HEK293T (cell line): ENCODE measurements at regions not wholly inside any gene's neighbourhood (a gene's known extent, or its start where the extent isn't known, plus 50 kb on each side); places are given as distances from the start of the nearest gene placed in this dataset.

ENCODE experiments used
- CTCF ChIA-PET: fragments of 350-600 bp; formaldehyde crosslinking; extraction: SDS; loops from one replicate; lab custom pipeline; 2021; ENCODE audit warnings: antibody characterized with exemption, inconsistent platforms; lab: Yijun Ruan, JAX
- POLR2A ChIA-PET: fragments of 350-600 bp; formaldehyde crosslinking; extraction: SDS; loops from one replicate; lab custom pipeline; 2020; ENCODE audit warnings: antibody characterized with exemption, inconsistent platforms; lab: Yijun Ruan, JAX
- DNase-seq: peaks from one replicate; pipeline ENCODE4 v3.0.0; 2012; ENCODE audit warnings: mixed read lengths; ENCODE audit errors: extremely low spot score
- ARNT ChIP-seq: fragments of 450-650 bp; IDR thresholded peaks from 2 replicates; pipeline ENCODE4 v1.6.1; 2017; ENCODE audit warnings: mild to moderate bottlenecking
- BHLHE40 ChIP-seq: fragments of 450-650 bp; IDR thresholded peaks from 2 replicates; pipeline ENCODE4 v1.6.1; 2016; ENCODE audit warnings: mild to moderate bottlenecking, moderate library complexity, borderline replicate concordance
- CTBP1 ChIP-seq: fragments of 450-650 bp; IDR thresholded peaks from 2 replicates; pipeline ENCODE4 v1.6.1; 2016; ENCODE audit warnings: borderline replicate concordance
- ELF4 ChIP-seq: fragments of 450-650 bp; IDR thresholded peaks from 2 replicates; pipeline ENCODE4 v1.6.1; 2017; ENCODE audit warnings: antibody characterized with exemption
- FOXA1 ChIP-seq: fragments of 450-650 bp; IDR thresholded peaks from 2 replicates; pipeline ENCODE4 v1.6.1; 2016; ENCODE audit warnings: mild to moderate bottlenecking
- FOXK2 ChIP-seq: fragments of 450-650 bp; IDR thresholded peaks from 2 replicates; pipeline ENCODE4 v1.6.1; 2016; ENCODE audit warnings: mild to moderate bottlenecking
- FOXM1 ChIP-seq: fragments of 450-650 bp; IDR thresholded peaks from 2 replicates; pipeline ENCODE4 v1.6.1; 2017; ENCODE audit warnings: mild to moderate bottlenecking, borderline replicate concordance
- HDGF ChIP-seq: fragments of 450-650 bp; IDR thresholded peaks from 2 replicates; pipeline ENCODE4 v1.6.1; 2017; ENCODE audit warnings: antibody characterized with exemption, borderline replicate concordance
- L3MBTL2 ChIP-seq: fragments of 450-650 bp; conservative IDR thresholded peaks from 2 replicates; pipeline ENCODE4 v1.6.1; 2016; ENCODE audit warnings: mild to moderate bottlenecking
- LEF1 ChIP-seq: fragments of 450-650 bp; IDR thresholded peaks from 2 replicates; pipeline ENCODE4 v1.6.1; 2017; ENCODE audit warnings: mild to moderate bottlenecking, borderline replicate concordance
- NFRKB ChIP-seq: fragments of 450-650 bp; IDR thresholded peaks from 2 replicates; pipeline ENCODE4 v1.6.1; 2016; ENCODE audit warnings: mild to moderate bottlenecking, moderate library complexity
- SP1 ChIP-seq: fragments of 450-650 bp; IDR thresholded peaks from 2 replicates; pipeline ENCODE4 v1.6.1; 2017
- SUZ12 ChIP-seq: fragments of 450-650 bp; IDR thresholded peaks from 2 replicates; pipeline ENCODE4 v1.6.1; 2016; ENCODE audit warnings: mild to moderate bottlenecking
- TARDBP ChIP-seq: fragments of 450-650 bp; IDR thresholded peaks from 2 replicates; pipeline ENCODE4 v1.6.1; 2016
- ZNF384 ChIP-seq: fragments of 450-650 bp; IDR thresholded peaks from 2 replicates; pipeline ENCODE4 v1.6.1; 2016
- TF ChIP-seq, protein P1 (sequence below): fragments of 450-650 bp; IDR thresholded peaks from 2 replicates; pipeline ENCODE4 v1.6.1; 2016

DNA sequence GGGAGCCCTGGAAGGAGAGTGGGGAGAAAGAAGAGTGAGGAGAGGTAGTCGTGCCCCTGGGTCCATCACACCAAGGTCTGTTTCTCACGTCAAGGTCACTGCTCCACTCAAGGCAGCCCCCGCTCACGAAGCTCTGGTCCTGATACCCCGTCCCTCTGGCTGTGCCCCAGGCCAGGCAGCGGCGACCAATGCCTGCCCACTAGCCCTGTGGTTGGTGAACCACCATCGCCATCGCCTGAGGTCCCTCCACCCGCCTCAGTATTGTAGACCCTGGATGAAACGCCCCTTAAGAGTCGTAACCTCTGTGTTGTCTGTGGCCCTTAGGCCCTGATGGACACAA, 378.3 kb upstream of the MYT1L start:
- no peak for DNase-seq
- ChIA-PET POLR2A (no interaction called here), CTCF (no interaction called here)
- TF ChIP-seq BHLHE40: no peak
- no peak for TF ChIP-seq FOXA1
- TF ChIP-seq NFRKB: no peak
- TF ChIP-seq CTBP1: no peak
- no peak for TF ChIP-seq ARNT
- TF ChIP-seq FOXM1: no peak
- no peak for TF ChIP-seq FOXK2
- TF ChIP-seq ZNF384: no peak

- ChIA-PET POLR2A (no interaction called here), CTCF (no interaction called here)
- TF ChIP-seq TARDBP: no peak
- TF ChIP-seq FOXA1: no peak
- no peak for TF ChIP-seq L3MBTL2
- DNase-seq: no peak
Observed at GRCh38 chr2:2708575-2709430, 377.7 kb upstream of the MYT1L start.

DNA sequence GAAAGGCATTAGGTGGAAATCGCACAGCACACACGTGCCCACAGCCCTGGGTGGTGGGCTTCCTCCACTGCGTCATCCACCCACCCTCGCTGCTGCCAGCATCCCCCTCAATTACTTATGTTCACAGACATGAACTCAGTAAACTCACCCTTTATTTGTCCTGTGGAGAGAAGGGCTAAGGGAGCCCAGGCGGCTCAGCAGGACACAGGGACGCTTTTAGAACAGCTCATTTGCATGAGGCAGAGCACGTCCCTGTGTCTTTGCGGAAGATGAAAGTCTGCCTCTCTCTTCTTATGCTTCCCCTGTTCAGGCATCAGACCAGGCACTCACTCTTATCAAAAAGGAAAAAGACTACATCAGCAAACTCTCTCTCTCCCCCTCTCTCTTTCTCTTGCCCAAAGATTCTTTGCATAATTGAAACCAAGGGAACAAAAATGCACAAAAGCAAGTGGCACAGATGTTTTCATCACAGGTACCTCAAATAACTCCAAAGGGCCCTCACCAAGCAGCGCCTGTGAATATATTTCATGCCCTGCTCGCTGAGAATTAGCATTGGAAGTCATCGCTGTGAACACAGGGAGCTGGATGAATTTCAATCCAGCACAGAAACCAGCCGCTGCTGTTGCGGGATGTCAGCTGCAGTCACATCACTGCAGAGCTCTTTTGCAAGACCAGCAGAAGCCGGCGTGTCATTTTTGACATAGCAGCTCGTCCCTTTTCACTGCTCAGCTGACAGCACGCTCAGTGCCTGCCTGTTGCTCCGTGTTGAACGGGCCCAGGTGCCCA, 376.3 kb upstream of the MYT1L start:
- ChIA-PET POLR2A (no interaction called here), CTCF (no interaction called here)
- DNase-seq: no peak
- TF ChIP-seq BHLHE40 (no peak), TARDBP (no peak), CTBP1 (no peak), ARNT (no peak)

DNA sequence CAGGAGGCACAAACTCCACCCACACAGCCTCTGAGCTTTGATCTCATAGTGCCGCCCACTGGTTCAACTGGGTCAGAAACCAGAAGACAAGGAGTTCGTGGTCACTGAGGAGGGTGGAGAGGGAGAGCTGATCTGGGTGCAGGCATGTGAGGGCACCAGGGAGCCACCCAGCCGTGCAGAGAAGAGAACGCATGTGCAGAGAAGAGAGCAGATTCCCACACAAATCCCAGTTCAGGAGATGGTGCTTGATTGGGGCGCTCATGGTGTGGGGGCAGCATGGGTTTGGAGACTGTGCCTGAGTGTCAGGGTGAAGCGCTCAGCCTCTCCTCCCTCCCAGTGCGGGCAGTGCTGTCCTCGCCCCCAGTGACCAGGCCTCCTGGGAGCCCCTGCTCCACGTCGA, 375.2 kb upstream of the MYT1L start:
- POLR2A ChIA-PET: no interaction called here
- no peak for TF ChIP-seq FOXM1
- no peak for TF ChIP-seq HDGF
- no peak for TF ChIP-seq SP1
- no peak for TF ChIP-seq ARNT
- no peak for TF ChIP-seq SUZ12
- TF ChIP-seq LEF1: no peak
- TF ChIP-seq CTBP1: no peak
- TF ChIP-seq L3MBTL2: no peak
- TF ChIP-seq FOXK2: no peak
- no peak for TF ChIP-seq TARDBP
- no peak for TF ChIP-seq NFRKB
- no peak for TF ChIP-seq ZNF384
- no peak for TF ChIP-seq FOXA1
- no peak for TF ChIP-seq ELF4
- TF ChIP-seq BHLHE40: no peak
- TF ChIP-seq, protein P1, sequence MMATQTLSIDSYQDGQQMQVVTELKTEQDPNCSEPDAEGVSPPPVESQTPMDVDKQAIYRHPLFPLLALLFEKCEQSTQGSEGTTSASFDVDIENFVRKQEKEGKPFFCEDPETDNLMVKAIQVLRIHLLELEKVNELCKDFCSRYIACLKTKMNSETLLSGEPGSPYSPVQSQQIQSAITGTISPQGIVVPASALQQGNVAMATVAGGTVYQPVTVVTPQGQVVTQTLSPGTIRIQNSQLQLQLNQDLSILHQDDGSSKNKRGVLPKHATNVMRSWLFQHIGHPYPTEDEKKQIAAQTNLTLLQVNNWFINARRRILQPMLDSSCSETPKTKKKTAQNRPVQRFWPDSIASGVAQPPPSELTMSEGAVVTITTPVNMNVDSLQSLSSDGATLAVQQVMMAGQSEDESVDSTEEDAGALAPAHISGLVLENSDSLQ: no peak
- DNase-seq: no peak
- CTCF ChIA-PET: no interaction called here

GRCh38 chr2:2705871-2706270, 374.8 kb upstream of the MYT1L start:
- no peak for DNase-seq
- POLR2A ChIA-PET: no interaction called here
- CTCF ChIA-PET: no interaction called here
- TF ChIP-seq FOXK2 (no peak), FOXA1 (no peak), NFRKB (no peak), FOXM1 (no peak), ELF4 (no peak), ARNT (no peak), CTBP1 (no peak), L3MBTL2 (no peak), BHLHE40 (no peak), TARDBP (no peak), SP1 (no peak), SUZ12 (no peak), LEF1 (no peak), ZNF384 (no peak), HDGF (no peak)
- TF ChIP-seq, protein P1: no peak

- DNase-seq: no peak
- TF ChIP-seq ARNT: no peak
- no peak for TF ChIP-seq SUZ12
- ChIA-PET CTCF (no interaction called here), POLR2A (no interaction called here)
Observed at GRCh38 chr2:2704428-2705090, 373.5 kb upstream of the MYT1L start.
